ENCODE measurements at regions not wholly inside any gene's neighbourhood (a gene's known extent, or its start where the extent isn't known, plus 50 kb on each side); places are given as distances from the start of the nearest gene placed in this dataset.
A peak's percentile ranks its signal among the peaks of the same experiment; 100 is the strongest.
"Not testable (repeated sequence)": the region's sequence is repeated elsewhere in the genome, so short reads cannot be mapped to it uniquely, and the experiment has no call there.

DNA sequence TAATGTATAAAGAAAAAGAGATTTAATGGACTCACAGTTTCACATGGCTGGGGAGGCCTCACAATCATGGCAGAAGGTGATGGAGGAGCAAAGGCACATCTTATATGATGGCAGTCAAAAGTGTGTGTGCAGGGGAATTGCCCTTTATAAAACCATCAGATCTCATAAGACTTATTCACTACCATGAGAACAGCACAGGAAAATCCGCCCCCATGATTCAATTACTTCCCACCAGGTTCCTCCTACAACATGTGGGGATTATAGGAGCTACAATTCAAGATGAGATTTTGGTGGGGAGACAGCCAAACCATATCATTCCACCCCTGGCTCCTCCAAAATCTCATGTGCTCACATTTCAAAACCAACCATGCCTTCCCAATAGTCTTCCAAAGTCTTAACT lies 82.5 kb upstream of the ANKRD1 start:
- DNase-seq (ENCODE audit: low read depth), result not testable (repeated sequence)

DNA sequence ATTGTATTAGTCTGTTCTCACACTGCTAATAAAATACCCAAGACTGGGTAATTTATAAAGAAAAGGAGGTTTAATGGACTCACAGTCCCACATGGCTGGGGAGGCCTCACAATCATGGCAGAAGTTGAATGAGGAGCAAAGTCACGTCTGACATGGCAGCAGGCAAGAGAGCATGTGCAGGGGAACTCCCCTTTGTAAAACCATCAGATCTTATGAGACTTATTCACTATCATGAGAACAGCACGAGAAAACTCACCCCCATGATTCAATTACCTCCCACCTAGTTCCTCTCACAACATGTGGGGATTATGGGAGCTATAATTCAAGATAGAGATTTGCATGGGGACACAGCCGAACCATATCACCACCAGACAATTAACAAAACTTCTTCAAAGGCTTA lies 84.4 kb upstream of the ANKRD1 start:
- DNase-seq (ENCODE audit: low read depth), result not testable (repeated sequence)

DNA sequence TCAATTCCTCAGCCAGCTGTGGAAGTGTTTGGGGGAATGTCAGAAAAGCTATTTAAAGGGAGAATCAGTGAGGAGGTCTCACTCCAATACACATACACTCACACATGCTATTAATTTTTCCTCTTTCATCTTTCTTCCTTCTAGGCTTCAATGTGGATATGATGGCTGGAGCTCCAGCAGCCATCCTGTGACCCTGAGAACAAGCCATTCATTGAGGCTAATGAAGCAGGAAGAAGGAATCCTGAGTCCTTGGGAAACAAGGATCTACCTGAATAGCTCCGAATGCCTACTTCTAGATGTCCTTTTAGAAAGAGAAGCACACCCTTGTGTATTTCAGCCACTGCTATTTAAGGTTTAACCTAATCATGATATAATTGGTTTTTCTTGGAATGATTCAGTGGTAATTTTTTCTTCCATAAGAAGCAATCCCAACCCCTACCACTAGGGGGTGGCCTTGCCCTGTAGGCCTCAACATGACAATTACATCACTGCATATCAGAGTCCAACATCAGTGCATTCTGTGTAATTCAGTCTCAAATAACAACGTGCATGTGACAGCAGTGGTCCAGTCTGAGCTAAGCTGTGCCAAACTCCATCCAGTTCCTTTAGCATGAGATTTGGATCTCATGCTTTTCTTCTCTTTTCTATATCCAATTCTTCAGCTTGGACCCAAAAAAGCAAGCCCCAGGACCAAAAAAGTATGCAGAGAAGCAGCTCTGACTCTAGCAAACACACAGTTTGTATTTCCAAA lies 85.3 kb upstream of the ANKRD1 start:
- peak; percentile 74 for DNase-seq (ENCODE audit: low read depth)

DNA sequence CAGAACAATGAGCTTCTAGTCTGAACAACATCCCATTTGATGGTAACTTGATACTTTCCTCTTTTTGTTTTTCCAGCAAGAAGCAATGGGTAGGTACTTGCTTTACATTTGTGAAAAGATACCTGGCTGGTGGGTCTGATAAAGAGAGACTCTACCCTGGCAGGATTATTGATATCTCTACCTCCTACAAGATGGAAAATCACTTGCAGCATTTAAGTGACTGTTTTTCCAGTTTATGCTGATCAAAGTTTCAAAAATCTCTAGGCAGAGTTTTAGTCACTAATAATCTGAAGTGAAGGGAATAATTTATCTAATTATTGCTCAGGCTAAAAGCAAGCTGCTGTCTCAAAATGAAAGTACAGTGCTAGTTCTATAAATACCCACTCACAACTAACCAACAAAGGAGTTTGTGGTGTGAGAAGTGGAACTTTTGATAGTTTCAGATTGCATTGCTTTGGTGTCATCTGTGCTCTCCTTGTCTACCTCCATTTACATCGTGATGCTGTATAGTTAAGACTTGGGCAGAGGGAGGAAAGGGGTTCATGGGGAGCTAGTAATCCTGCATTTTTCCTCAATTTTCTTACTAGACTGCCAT lies 86.0 kb upstream of the ANKRD1 start:
- no peak for DNase-seq (ENCODE audit: low read depth)

DNA sequence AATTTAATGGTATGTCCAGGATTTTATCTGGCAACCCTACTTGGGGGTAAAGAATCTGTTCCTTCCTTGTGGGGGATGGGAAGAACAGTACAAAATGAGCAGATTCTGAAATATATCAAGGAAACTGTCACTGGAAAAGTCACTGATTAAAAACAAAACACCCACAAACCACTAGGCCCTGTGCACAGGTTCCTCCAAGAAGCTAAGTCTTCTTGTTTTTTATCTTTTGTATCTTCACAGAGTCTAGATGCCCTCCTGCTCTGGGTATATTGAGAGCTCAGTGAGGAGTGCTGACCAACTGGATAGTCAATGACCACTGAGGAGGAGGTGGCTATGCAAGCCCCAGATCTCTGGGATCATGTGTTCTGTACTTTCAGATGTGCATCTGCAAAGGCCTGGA lies 86.8 kb upstream of the ANKRD1 start:
- no peak for DNase-seq (ENCODE audit: low read depth)

DNA sequence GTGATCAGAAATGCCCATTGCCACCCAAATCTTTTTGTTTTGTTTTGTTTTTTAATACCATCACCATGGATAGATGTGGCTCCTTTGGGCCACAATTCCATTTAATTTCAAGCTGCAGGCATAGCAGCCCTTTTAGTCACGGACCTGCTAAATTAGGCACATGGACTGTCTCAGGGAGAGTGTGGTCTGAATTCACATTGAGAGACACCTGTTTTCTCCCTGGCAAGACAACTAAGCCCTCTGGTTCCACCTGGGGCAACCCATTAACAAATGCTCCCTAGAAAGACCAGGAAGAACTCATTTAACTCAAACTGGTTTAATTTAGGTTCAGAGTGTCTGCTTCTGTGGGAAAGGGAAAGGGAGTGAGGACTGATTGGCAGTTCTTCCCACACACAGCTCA lies 88.2 kb upstream of the ANKRD1 start:
- no peak for DNase-seq (ENCODE audit: low read depth)

DNA sequence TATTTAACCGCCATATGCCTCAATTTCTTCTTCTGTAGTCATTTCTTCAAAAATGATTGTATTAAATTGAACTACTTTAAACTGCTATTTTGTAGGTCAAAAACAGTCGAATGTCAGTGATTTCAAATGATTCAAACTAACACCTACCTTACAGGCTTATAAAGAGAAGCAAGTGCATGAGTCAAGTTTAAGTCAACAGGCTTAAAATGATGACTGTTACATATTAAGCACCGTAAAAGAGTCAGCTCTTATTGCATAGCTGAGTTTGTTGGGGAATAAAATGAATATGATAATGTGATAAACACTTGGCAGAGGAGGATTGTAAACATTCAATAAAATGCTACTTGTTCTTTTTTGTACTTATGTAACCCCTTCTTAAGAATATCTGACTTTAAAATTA lies 90.1 kb upstream of the ANKRD1 start:
- no peak for DNase-seq (ENCODE audit: low read depth)

DNA sequence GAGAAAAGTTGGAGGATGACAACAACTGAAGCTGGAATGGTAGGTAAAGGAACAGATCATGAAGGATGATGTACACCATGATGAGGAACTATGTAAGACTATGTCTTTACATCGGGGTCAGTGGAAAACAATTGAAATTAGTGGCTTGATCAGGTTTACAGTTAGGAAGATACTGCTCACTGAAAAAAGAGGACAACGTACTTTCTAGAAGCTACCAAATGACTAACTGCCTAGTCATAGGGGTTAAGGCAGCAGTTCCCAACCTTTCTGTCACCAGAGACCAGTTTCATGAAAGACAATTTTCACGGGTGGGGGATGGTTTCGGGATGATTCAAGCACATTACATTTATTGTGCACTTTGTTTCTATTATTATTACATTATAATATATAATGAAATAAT lies 91.6 kb upstream of the ANKRD1 start:
- no peak for DNase-seq (ENCODE audit: low read depth)

DNA sequence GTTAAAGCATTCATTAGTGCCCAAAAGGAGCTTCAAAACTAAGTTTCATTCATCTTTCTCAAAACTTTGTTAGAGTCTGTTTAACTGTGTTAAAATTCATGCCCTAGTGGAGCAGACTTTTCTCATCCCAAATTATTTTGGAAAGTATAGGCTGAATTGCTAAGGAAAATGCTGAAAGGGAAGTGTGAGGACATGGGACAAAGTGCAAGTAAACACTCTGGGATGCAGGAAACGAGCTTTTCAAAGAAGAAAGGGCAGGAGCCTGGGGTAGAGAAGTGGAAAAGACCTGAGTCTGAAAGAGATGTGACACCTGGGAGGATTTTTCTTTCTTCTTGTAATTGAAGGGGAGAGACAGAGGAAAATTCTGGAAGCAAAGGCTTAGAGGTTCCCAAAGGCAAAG lies 93.1 kb upstream of the ANKRD1 start:
- no peak for DNase-seq (ENCODE audit: low read depth)

DNA sequence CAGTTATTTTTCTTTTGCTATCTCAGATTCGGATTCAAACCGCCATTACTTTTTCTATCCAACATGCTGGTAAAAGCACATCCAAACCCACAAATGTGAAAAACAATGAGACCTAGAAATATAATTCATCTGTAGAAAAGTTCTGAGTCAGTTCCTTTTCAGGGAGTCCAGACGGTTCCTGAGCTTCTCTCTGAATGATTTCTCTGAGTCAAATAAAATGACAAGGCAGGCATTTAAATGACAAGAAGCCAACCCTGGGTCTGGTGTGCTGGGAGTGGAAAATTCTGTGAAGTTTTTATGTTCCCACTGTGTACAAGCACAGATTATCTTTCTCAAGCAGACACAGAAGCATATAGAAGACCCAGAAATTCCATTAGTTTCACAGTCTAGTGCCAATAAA lies 96.3 kb upstream of the ANKRD1 start:
- no peak for DNase-seq (ENCODE audit: low read depth)

DNA sequence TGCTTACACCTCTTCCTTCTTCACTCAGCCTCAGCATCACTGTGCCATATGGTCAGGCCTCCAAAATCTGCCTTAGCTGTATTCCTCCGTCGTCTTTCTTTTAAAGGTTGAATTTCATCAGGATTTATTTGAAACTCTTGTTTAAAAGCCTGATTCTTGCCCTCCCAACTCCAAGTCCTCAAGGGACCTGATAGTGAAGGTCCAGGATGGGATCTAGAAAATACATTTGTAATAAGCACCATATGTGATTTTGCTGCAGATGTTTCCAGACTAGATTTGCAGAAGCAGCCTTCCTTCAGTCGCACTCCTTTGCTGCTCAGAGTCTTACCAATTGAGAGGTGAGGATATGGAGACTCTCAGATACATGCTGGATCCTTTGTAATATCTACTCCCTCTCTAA lies 101.0 kb upstream of the ANKRD1 start:
- DNase-seq (ENCODE audit: low read depth), result no peak

DNA sequence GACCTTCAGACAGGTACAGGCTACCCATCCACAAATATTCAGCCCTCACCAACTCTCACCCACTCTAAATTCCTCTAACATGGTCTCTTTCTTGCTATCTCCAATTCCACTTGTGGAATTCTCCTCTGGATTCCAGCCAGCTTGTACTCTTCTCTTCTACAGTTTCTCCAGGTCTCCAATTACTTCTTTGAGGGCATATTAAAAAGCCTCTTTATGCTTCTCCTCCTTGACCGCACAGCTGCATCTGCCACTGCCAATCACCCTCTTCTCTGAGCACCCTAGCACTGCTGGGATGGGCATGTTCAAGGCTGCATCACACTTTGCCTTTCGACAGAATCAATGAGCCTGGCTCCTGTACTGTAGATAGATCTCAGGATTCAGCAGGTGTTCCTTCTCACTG lies 101.5 kb upstream of the ANKRD1 start:
- no peak for DNase-seq (ENCODE audit: low read depth)

DNA sequence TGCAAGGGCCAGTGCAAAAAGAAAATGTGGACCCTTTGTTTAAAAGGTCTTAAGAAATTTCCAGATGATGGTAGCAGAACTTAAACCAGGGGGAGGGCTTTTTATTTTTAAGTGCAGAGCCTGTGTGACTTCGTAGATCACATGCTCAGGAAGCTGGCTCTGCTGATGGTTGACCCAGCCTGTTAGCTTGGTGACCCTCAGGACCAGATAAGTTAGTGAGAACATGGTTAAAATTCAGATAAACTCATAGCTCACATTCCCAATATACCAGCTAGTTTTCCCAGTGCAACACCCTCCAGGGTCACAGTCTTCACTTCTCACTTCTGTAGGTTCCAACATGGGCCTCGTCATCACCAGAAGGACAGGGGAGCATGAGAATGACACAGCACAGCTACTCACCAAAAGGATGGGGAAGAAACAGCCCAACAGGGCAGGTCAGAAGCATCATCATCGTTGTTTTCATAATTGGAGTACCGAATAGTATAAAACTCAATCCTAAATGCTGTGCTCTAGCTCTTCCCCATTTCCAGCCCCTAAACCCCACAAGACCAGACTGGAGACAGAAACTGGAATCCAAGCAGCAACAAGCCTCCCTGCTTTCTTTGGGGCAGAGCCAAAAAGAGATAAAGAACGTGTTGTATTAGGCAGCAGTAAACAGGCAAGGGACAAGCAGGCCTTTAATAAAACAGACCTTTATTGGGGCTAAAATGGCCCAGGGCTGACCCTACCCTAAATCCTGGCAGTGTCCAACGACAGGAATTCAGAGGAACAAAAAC lies 102.2 kb upstream of the ANKRD1 start:
- peak; percentile 6 for DNase-seq (ENCODE audit: low read depth)

DNA sequence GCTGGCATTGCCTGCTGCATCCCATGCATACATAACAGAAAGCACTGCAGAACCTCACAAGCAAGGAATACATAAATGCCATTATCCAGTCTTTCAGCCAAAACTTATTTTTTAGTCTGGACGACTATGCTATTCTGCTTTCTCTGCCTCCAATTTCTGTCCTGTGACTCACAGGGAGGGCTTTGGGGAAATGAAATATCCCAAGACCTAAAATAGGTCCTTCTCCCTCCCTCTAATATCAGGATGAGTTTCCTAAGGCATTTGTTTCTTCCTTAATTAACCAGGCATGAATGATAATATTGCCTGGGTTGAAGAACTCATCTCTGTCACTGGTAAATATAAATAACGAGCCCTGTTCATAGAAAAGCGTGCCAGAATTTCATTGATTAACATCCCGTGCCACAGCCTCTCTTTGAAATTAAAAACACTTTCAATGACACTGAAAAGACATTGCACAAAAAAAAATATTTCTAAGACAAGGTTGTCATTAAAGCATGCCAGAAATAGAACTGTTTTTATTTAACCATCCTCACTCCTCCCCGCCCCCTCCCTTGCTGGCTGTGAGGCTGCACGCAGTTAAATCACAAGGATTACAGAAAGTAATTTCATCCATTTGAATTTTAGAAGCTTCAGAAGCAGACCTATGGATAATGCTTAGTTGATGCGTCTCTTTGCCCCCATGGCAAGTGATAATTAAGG lies 103.0 kb upstream of the ANKRD1 start:
- no peak for DNase-seq (ENCODE audit: low read depth)

DNA sequence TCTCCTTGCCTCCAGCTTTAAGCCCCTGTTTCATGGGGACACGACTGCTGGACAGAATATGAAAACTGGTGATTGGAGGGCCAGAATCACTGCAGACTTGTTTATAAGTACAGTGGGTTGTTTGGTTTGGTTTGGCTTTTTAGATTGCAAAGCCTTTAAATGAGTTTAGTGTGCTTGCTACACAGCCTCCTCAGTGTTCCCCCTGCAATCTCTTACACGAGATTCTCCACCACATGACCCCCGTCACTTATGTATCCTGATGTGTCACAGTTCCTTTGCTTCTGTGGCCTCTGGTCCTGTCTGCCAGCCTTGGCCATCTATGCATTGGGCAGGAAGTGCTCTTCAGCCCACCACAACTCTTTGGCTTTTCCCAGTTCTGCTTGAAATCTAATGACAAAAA lies 103.7 kb upstream of the ANKRD1 start:
- no peak for DNase-seq (ENCODE audit: low read depth)

DNA sequence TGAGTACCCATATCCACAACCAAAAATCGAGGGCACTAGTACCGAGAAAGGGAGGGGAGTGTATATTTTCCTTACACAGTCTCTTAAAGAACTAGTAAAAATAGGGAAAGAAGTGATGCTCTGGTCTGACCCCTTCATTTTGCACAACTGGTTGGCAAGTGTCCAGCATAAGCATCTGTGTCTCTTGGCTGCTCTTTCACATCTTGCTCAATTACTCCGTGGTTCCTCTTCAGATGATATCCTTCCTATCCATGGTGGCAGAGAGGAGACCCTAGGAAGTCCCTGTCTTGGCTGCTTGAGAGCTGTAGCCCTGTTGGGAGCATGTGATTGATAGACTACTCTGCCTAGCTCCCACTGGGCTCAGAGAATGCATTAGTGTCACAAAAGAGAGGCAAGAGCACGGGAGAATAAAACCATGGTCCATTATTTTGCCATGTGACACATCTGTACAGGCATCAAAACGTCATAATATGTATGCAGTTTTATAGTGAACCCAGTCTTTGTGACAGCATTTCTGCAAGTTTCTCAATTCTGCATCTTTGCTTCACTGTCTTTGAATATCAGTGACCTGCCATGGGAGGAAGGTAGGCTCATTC lies 111.8 kb upstream of the ANKRD1 start:
- peak; percentile 37 for DNase-seq (ENCODE audit: low read depth)

DNA sequence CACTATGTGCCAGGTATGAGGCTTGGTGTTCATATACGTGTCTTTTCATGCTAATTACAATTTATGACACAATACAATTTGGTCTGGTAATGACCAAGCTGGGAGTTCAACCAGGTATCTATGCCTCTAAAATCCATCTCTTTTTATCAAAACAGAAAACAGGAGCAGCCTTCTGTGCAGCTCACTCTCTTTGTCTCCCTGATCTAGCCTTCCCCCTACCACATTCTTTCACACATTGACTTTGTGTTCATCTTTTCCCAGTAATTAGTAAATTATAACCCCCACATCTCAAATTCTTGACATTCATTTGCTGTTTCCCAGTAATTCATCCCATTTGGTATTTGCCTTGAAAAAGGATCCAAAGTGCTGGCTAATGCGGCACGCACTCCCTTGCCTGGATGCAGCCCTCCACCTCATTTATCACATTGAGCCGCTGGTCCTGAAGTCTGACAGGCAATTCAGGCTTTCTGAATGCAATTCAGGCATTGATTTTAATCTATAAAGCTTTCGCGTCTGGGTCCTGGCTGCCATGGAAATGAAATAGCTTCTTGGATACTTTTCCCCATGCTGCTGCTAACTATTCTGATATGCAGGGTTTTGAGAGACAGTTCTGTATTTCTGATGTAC lies 112.5 kb upstream of the ANKRD1 start:
- no peak for DNase-seq (ENCODE audit: low read depth)

DNA sequence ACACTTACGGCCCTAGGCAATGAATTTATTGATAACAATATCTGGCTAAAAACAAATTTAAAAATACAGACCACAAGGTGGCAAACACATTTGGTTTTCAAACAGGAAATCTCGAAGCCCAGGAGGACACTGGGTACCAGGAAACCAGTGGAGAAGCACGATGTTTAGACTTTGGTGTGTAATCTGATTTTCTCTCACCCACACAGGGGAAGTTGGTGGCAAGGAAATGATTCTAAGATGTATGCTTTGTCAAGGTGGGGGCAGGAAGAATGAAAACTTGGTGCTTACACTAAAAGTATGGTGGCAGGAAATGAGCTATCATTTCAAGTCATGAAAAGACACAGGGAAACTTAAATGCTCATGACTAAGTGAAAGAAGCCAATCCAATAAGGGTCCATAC lies 113.2 kb upstream of the ANKRD1 start:
- no peak for DNase-seq (ENCODE audit: low read depth)

DNA sequence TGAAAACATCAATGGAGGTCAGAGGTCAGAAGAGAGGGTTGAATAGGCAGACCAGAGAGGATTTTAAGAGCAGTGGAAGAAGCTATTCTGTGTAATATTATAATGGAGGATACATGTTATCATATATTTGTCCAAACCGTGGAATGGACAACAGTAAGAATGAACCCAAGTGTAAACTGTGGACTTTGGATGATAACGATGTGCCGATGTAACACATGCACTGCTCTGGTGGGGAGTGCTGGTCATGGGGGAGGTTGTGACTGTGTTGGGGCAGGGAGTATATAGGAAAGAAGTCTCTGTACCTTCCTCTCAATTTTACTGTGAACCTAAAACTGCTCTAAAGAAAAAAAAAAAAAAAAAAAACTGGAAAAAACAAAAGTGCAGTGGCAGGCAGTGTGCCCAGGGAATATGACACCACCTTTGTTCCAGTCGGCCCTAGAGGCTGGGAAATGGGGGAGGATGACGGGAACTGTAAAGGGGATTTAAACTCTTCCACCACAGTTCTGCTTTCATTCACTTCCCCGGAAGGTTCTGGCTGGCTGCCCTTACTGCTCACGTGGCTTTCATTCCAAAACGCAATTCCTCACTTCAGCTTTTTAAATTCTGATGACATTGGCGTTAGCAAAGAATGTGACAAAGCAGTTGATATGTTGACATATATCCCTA lies 113.7 kb upstream of the ANKRD1 start:
- DNase-seq (ENCODE audit: low read depth), result peak; percentile 32

DNA sequence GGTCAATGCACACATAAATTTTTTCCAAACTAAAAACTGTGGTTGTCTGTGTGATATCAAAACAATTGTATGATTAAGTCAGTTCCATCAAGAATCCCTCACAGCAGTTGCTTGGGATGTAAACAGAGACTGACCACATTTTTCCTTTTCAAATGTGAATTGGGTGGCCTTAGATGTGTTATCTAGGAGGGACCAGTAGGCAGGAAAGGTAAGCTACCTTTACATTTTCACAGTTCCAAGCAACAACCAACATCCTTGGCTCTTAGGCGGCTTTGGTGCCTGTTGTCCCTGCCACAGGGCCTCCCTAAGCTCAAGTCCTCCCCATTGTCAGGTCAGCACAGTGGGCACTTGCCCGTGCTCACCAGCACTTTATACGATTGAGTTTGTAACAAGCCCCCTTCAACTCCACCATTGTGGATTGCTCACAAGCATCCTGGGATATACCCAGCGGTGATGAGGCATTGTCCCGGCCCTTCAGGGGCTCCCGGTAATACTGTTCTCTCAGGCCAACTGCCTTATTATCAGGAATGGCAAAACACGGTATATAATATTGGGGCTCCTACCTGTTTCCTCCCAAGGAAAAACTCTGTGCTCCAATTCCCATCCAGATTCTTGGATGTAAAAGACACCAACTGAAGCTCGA lies 114.9 kb upstream of the ANKRD1 start:
- no peak for DNase-seq (ENCODE audit: low read depth)
